Sigmoid colon (tissue), 6 donors: ENCODE measurements at regions not wholly inside any gene's neighbourhood (a gene's known extent, or its start where the extent isn't known, plus 50 kb on each side); places are given as distances from the start of the nearest gene placed in this dataset.
A peak's percentile ranks its signal among the peaks of the same experiment; 100 is the strongest.

Experiments used
- DNase-seq: peaks from one replicate; pipeline ENCODE4 v3.0.0-alpha.2; 2019
- H3K27ac ChIP-seq, 4 donors: fragments of 200-600 bp; sonication (generic); one replicate each; pipeline ENCODE4 v1.5.1; 2016 to 2019; ENCODE audit warnings: mild to moderate bottlenecking in 1 of 4
- H3K27me3 ChIP-seq, 3 donors: fragments of 200-600 bp; sonication (generic); one replicate each; pipeline ENCODE4 v1.5.1; 2019; ENCODE audit warnings: mild to moderate bottlenecking in 1 of 3
- H3K36me3 ChIP-seq, 4 donors: fragments of 200-600 bp; sonication (generic); one replicate each; pipeline ENCODE4 v1.5.1; 2016 to 2019
- H3K4me1 ChIP-seq, 4 donors: fragments of 200-600 bp; sonication (generic); one replicate each; pipeline ENCODE4 v1.5.1; 2017 to 2019
- H3K4me3 ChIP-seq, 4 donors: fragments of 200-600 bp; sonication (generic); one replicate each; pipeline ENCODE4 v1.5.1; 2017 to 2019; ENCODE audit warnings: mild to moderate bottlenecking in 2 of 4, moderate library complexity in 1 of 4
- H3K9me3 ChIP-seq, 4 donors: fragments of 200-600 bp in 3 of 4; sonication (generic) in 3 of 4; one replicate each; pipeline versions ENCODE4 v1.5.1 to v1.6.1; 2013 to 2019
- EP300 ChIP-seq, 4 donors: sonication (generic); formaldehyde crosslinking; IDR thresholded peaks; one replicate each; pipeline ENCODE4 v1.6.1; 2017; ENCODE audit warnings: antibody characterized with exemption in 4 of 4
- POLR2A ChIP-seq, 2 donors: fragments of 450-650 bp; IDR thresholded peaks; one replicate each; pipeline ENCODE4 v1.6.1; 2016; ENCODE audit warnings: antibody characterized with exemption in 2 of 2, mild to moderate bottlenecking in 2 of 2, moderate library complexity in 2 of 2
- POLR2AphosphoS5 ChIP-seq, 4 donors: sonication (generic); formaldehyde crosslinking; IDR thresholded peaks; one replicate each; pipeline ENCODE4 v1.6.1; 2017; ENCODE audit warnings: antibody characterized with exemption in 4 of 4
- WGBS, 2 donors: extraction: QIAGEN DNeasy Blood & Tissue Kit; methylation state at CpG; one replicate each; pipeline ENCODE4 v1.1.7; 2013; 5-methylcytosine and 5-hydroxymethylcytosine counted together
- intact Hi-C: fragments of 100-400 bp; cut with DNase I; formaldehyde crosslinking; loops from one replicate; pipeline ENCODE4 v1.15.1; 2023
- TF ChIP-seq, protein P1 (sequence below), 4 experiments: fragments of 450-650 bp in 3 of 4; fragments of 200-600 bp in 1 of 4; IDR thresholded peaks; one replicate each; pipeline ENCODE4 v1.5.1; 2016 to 2019; ENCODE audit warnings: antibody characterized with exemption in 4 of 4, mild to moderate bottlenecking in 3 of 4, moderate library complexity in 2 of 4
- donor health status: healthy with polysubstance abuse.
- donor health status: healthy.

DNA sequence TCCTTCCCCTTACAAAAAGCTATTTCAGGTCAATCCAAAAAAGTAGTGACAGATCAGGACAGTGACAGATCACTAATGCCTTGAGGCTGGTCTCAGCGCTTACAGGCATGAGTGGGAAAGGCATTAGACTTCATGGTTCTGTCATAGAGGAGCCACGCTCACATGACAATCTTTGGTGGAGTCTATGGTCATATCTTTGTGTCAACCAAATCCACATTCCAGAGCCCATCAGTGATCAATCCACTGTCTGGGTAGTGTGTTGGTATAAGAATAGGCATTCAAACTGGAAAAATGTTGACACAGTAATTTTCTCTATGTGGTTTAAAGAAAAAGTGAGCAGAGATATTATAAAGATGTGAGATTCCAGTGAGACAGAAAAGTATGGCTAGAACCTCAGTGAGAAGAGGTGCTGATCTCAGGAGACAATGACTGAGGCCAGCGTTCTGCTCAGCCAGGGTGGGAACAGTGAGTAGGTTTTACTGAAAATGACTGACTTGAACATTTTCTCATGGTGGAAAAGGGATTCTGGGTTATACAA is 215.0 kb downstream of the IRS1 start:
- H3K9me3 ChIP-seq: peaks cover 0 to 5% (median 3%) of the 10 kb centered on the region in 4 donors
- H3K4me3 ChIP-seq: no peak overlapping the region
- H3K27me3 ChIP-seq: no peaks in the 10 kb centered on the region
- H3K4me1 ChIP-seq: peaks cover 0 to 29% (median 22%) of the 10 kb centered on the region in 4 donors
- TF ChIP-seq, protein P1, sequence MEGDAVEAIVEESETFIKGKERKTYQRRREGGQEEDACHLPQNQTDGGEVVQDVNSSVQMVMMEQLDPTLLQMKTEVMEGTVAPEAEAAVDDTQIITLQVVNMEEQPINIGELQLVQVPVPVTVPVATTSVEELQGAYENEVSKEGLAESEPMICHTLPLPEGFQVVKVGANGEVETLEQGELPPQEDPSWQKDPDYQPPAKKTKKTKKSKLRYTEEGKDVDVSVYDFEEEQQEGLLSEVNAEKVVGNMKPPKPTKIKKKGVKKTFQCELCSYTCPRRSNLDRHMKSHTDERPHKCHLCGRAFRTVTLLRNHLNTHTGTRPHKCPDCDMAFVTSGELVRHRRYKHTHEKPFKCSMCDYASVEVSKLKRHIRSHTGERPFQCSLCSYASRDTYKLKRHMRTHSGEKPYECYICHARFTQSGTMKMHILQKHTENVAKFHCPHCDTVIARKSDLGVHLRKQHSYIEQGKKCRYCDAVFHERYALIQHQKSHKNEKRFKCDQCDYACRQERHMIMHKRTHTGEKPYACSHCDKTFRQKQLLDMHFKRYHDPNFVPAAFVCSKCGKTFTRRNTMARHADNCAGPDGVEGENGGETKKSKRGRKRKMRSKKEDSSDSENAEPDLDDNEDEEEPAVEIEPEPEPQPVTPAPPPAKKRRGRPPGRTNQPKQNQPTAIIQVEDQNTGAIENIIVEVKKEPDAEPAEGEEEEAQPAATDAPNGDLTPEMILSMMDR (IDR thresholded peaks at IDR 0.05): no peak
- no peak for TF ChIP-seq EP300 (IDR thresholded peaks at IDR 0.05)
- TF ChIP-seq POLR2AphosphoS5 (IDR thresholded peaks at IDR 0.05): no peak
- TF ChIP-seq POLR2A (IDR thresholded peaks at IDR 0.05): no peak
- intact Hi-C loops: no loop called here
- DNase-seq: no peak
- no peaks in the 10 kb centered on the region for H3K36me3 ChIP-seq
- 95 to 96% methylated on average over 3 of the region's 3 CpGs for WGBS, 2 donors
- H3K27ac ChIP-seq: peak overlapping the region in 3 of 4 donors; percentile 18 to 62 (median 56)

DNA sequence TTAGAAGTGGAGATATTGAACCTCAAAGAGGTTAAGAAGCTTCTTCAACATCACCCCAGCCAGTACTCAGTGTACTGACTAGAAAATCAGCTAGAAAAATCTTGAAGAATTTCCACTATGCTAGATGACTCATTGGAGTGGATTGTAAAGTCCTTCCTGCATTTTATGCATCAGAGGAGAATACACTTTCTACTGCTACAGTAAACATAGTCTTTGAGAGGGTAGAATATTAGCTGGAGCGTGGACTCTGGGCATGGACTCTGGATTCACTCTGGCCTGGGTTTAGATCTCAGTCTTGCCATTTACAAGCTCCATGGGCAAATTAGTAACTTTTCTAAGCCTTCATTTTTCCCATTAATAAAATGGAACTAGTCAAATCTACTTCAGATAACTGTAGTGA is 215.9 kb downstream of the IRS1 start:
- intact Hi-C loops: no loop called here
- DNase-seq: no peak

DNA sequence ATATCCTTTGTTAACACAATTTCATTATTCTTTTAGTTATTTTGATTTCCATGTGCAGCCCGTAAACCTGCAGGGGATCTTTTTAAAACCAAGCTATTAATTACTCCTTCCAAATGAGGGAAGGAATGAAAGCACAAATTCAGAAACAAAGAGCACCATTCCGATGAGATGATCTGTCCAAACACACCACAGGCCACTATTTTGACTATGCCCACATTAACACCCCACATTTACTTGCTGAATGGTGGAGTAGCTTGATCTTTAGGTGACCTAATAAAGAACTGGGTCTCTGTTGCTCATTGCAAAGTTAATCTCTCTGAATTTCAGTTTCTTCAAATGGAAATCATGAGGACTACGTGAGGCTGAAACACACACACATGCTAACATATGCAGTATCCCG is 218.0 kb downstream of the IRS1 start:
- intact Hi-C loops: no loop called here

More for the DNA sequence above, 215.9 kb downstream of the IRS1 start:
- TF ChIP-seq EP300 (IDR thresholded peaks at IDR 0.05) (no peak), POLR2AphosphoS5 (IDR thresholded peaks at IDR 0.05) (peak in 1 of 4 donors; percentile 29), POLR2A (IDR thresholded peaks at IDR 0.05) (no peak)
- TF ChIP-seq, protein P1 (IDR thresholded peaks at IDR 0.05): no peak
- Histone ChIP-seq H3K4me1 (peaks cover 0 to 29% (median 22%) of the 10 kb centered on the region in 4 donors), H3K9me3 (peaks cover 0 to 5% (median 3%) of the 10 kb centered on the region in 4 donors), H3K36me3 (no peaks in the 10 kb centered on the region), H3K27ac (peak overlapping the region in 3 of 4 donors; percentile 55 to 62 (median 56)), H3K27me3 (no peaks in the 10 kb centered on the region), H3K4me3 (no peak overlapping the region)
- WGBS, 2 donors: 64 to 66% methylated on average over 1 of the region's 1 CpG

DNA sequence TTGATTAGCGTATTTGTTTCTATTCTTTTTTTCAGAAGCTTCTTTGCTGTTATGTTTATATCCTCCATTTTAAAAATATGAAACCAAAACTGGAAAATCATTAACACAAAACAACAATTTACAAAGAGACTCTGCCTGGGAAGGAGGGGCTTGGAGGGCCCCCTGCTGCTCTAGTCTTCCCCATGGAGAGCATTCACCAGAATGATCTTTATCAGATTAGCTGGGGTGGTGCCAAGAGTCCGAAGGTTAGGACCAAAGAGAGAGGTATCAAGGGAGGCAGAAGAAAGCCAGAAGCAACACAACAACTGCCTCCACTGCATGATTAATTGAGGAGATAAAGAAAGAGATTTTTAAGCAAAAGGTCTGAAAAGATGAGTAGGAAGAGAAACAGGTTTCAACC is 218.6 kb downstream of the IRS1 start:
- H3K36me3 ChIP-seq: no peaks in the 10 kb centered on the region
- H3K27me3 ChIP-seq: no peaks in the 10 kb centered on the region
- H3K4me3 ChIP-seq: no peak overlapping the region
- intact Hi-C loops: no loop called here
- no peaks in the 10 kb centered on the region for H3K9me3 ChIP-seq
- TF ChIP-seq EP300 (IDR thresholded peaks at IDR 0.05): no peak
- TF ChIP-seq, protein P1 (IDR thresholded peaks at IDR 0.05): no peak
- no peak for TF ChIP-seq POLR2A (IDR thresholded peaks at IDR 0.05)
- TF ChIP-seq POLR2AphosphoS5 (IDR thresholded peaks at IDR 0.05): no peak
- peak overlapping the region in 2 of 4 donors; percentile 18 to 50 for H3K27ac ChIP-seq
- H3K4me1 ChIP-seq: peaks cover 0 to 29% (median 22%) of the 10 kb centered on the region in 4 donors
- 54 to 73% methylated on average over 2 of the region's 2 CpGs for WGBS, 2 donors
- DNase-seq: no peak

More for the DNA sequence above, 218.0 kb downstream of the IRS1 start:
- Histone ChIP-seq H3K4me3 (no peak overlapping the region), H3K36me3 (no peaks in the 10 kb centered on the region), H3K9me3 (no peaks in the 10 kb centered on the region), H3K27ac (peak overlapping the region in 2 of 4 donors; percentile 50 to 56), H3K4me1 (peaks cover 0 to 29% (median 22%) of the 10 kb centered on the region in 4 donors), H3K27me3 (no peaks in the 10 kb centered on the region)
- no peak for DNase-seq
- TF ChIP-seq EP300 (IDR thresholded peaks at IDR 0.05): no peak
- WGBS, 2 donors: 66 to 81% methylated on average over 4 of the region's 4 CpGs

DNA sequence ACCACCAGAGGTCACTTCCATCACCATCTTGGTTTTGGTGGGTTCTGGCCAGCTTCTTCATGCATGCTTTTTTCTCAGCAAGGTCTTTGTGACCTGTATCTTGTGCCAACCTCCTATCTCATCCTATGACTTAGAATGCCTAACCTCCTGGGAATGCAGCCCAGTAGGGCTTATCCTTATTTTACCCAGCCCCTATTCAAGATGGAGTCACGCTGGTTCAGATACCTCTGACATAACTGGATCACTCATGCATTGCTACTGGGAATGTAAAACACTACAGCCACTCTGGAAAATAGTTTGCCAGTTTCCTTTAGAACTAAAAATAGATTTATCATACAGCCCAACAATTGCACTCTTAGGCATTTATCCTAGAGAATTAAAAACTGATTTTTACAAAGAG is 219.2 kb downstream of the IRS1 start:
- DNase-seq: no peak
- Histone ChIP-seq H3K27me3 (no peaks in the 10 kb centered on the region), H3K4me1 (peaks cover 0 to 29% (median 21%) of the 10 kb centered on the region in 4 donors), H3K9me3 (no peaks in the 10 kb centered on the region), H3K4me3 (no peak overlapping the region), H3K27ac (no peak overlapping the region), H3K36me3 (no peaks in the 10 kb centered on the region)
- intact Hi-C loops: no loop called here
- TF ChIP-seq, protein P1 (IDR thresholded peaks at IDR 0.05): no peak
- no peak for TF ChIP-seq EP300 (IDR thresholded peaks at IDR 0.05)
- 26 to 63% methylated on average over 1 of the region's 1 CpG for WGBS, 2 donors
